HepG2 (cell line): ENCODE measurements at regions not wholly inside any gene's neighbourhood (a gene's known extent, or its start where the extent isn't known, plus 50 kb on each side); places are given as distances from the start of the nearest gene placed in this dataset.

Source experiments
- ATAC-seq: fragments of 200-7000 bp; cut with Tn5 transposase; 3 replicates; pipeline ENCODE4 v1.9.1; 2020; ENCODE audit warnings: mild to moderate bottlenecking, moderate library complexity
- BruUV-seq: library from RNA; stranded (reverse); fragments of 400-500 nt; replicated peaks from 2 replicates; lab custom pipeline; 2021; lab: Mats Ljungman, UMichigan
- CTCF ChIA-PET: fragments of 300-600 bp; formaldehyde crosslinking; extraction: SDS; loops from one replicate; lab custom pipeline; 2021; ENCODE audit warnings: low total read pairs, inconsistent platforms, low intra/inter-chr PET ratio; lab: Yijun Ruan, JAX
- POLR2A ChIA-PET: fragments of 350-600 bp; sonication (Branson Sonifier 250); formaldehyde crosslinking; loops from one replicate; lab custom pipeline; 2020; ENCODE audit warnings: antibody characterized with exemption, inconsistent platforms; lab: Yijun Ruan, JAX
- DNase-seq: peaks from one replicate; pipeline ENCODE4 v3.0.0-alpha.2; 2015; ENCODE audit warnings: low spot score
- FAIRE-seq: peaks from 3 replicates; lab custom pipeline; 2011; peaks lifted over from hg19 to GRCh38; lab: Jason Lieb, UNC
- H2AFZ ChIP-seq: one replicate; pipeline ENCODE4 v1.6.1; 2011; ENCODE audit warnings: low read length, inconsistent platforms
- H3K27ac ChIP-seq: fragments of 300-600 bp; 3 replicates; pipeline ENCODE4 v1.8.0; 2011; ENCODE audit warnings: mixed run types, mild to moderate bottlenecking, mixed read lengths, low read length, inconsistent platforms; ENCODE audit not compliant: insufficient read depth; ENCODE audit errors: extremely low read length
- H3K27me3 ChIP-seq, 2 experiments: fragments of 200-600 bp in 1 of 2; 2 replicates in 1 of 2; 3 replicates in 1 of 2; pipeline versions ENCODE4 v1.6.0 to v1.8.0; 2011; ENCODE audit warnings: low read length in 2 of 2, mild to moderate bottlenecking in 2 of 2, moderate library complexity in 2 of 2, inconsistent platforms in 1 of 2; ENCODE audit not compliant: insufficient read depth in 2 of 2, control insufficient read depth in 1 of 2
- H3K36me3 ChIP-seq, 2 experiments: fragments of 200-600 bp in 1 of 2; replicated peaks in 1 of 2; 2 replicates in 1 of 2; 3 replicates in 1 of 2; pipeline versions ENCODE4 v1.5.1 to v1.8.0; 2011; ENCODE audit warnings: low read length in 2 of 2, inconsistent platforms in 1 of 2; ENCODE audit not compliant: insufficient read depth in 2 of 2, control insufficient read depth in 1 of 2
- H3K4me1 ChIP-seq: 2 replicates; pipeline ENCODE4 v1.5.1; 2012; ENCODE audit warnings: low read length, inconsistent platforms; ENCODE audit not compliant: insufficient read depth
- H3K4me2 ChIP-seq: 2 replicates; pipeline ENCODE4 v1.6.0; 2011; ENCODE audit warnings: low read depth, low read length, inconsistent platforms
- H3K4me3 ChIP-seq, 3 experiments: fragments of 200-600 bp in 1 of 3; sonication (generic), shearing (Covaris generic) in 1 of 3; replicated peaks in 1 of 3; 2 replicates each; pipeline ENCODE4 v1.5.1; 2011 to 2016; ENCODE audit warnings: low read length in 3 of 3, inconsistent platforms in 2 of 3, low read depth in 2 of 3, mild to moderate bottlenecking in 2 of 3, control low read depth in 1 of 3, mixed read lengths in 1 of 3; ENCODE audit not compliant: insufficient read depth in 1 of 3
- H3K79me2 ChIP-seq: one replicate; pipeline ENCODE4 v1.6.1; 2011; ENCODE audit warnings: low read length, inconsistent platforms; ENCODE audit not compliant: insufficient read depth
- H3K9ac ChIP-seq: 2 replicates; pipeline ENCODE4 v1.6.0; 2011; ENCODE audit warnings: mild to moderate bottlenecking, low read depth, low read length, inconsistent platforms; ENCODE audit not compliant: insufficient read depth
- H3K9me3 ChIP-seq: 2 replicates; pipeline ENCODE4 v1.5.1; 2012; ENCODE audit warnings: mild to moderate bottlenecking, low read length
- H4K20me1 ChIP-seq: 2 replicates; pipeline ENCODE4 v1.6.0; 2011; ENCODE audit warnings: inconsistent platforms, mild to moderate bottlenecking, low read length, moderate library complexity; ENCODE audit not compliant: insufficient read depth
- CC2D1A ChIP-seq: sonication (generic); formaldehyde crosslinking; IDR thresholded peaks from 2 replicates; pipeline ENCODE4 v1.8.1; 2023; ENCODE audit warnings: mild to moderate bottlenecking, missing genetic modification reagents
- DR1 ChIP-seq: sonication (generic); formaldehyde crosslinking; IDR thresholded peaks from 2 replicates; pipeline ENCODE4 v1.8.0; 2021; ENCODE audit warnings: mild to moderate bottlenecking, missing genetic modification reagents, inconsistent platforms
- IKZF4 ChIP-seq: sonication (generic); formaldehyde crosslinking; IDR thresholded peaks from 2 replicates; pipeline ENCODE4 v1.5.1; 2020; ENCODE audit warnings: borderline replicate concordance, mild to moderate bottlenecking, low read depth, missing genetic modification reagents; ENCODE audit errors: not compliant biosample characterization
- MAF1 ChIP-seq: sonication (generic); formaldehyde crosslinking; IDR thresholded peaks from 2 replicates; pipeline ENCODE4 v1.5.0; 2020; ENCODE audit warnings: missing genetic modification reagents, borderline replicate concordance
- MED13 ChIP-seq: sonication (generic); formaldehyde crosslinking; IDR thresholded peaks from 2 replicates; pipeline ENCODE4 v1.5.0; 2020; ENCODE audit warnings: missing genetic modification reagents
- POLR2G ChIP-seq: fragments of 200-400 bp; formaldehyde crosslinking; IDR thresholded peaks from 2 replicates; pipeline ENCODE4 v1.6.1; 2018; ENCODE audit warnings: mild to moderate bottlenecking, low read depth, low read length, moderate library complexity
- REL ChIP-seq: sonication (generic); formaldehyde crosslinking; conservative IDR thresholded peaks from 2 replicates; pipeline ENCODE4 v1.8.0; 2022; ENCODE audit warnings: mild to moderate bottlenecking, missing genetic modification reagents, moderate library complexity
- SOX13 ChIP-seq, 3 experiments: fragments of 450-650 bp in 1 of 3; sonication (generic) in 1 of 3; formaldehyde crosslinking in 1 of 3; IDR thresholded peaks in 2 of 3; conservative IDR thresholded peaks in 1 of 3; 2 replicates each; pipeline versions ENCODE4 v1.5.0 to v1.6.1; 2016 to 2020; ENCODE audit warnings: antibody characterized with exemption in 1 of 3, mild to moderate bottlenecking in 1 of 3, missing compliant biosample characterization in 1 of 3, missing genetic modification reagents in 1 of 3, moderate library complexity in 1 of 3
- ZFP36 ChIP-seq: fragments of 150-350 bp; IDR thresholded peaks from 2 replicates; pipeline ENCODE4 v1.6.1; 2018; ENCODE audit warnings: borderline replicate concordance, low read length, low read depth; ENCODE audit not compliant: partially characterized antibody
- ZNF431 ChIP-seq: sonication (generic); formaldehyde crosslinking; IDR thresholded peaks from 2 replicates; pipeline ENCODE4 v1.9.0; 2022; ENCODE audit warnings: missing genetic modification reagents, low read depth, mild to moderate bottlenecking, borderline replicate concordance
- ZNF557 ChIP-seq: sonication (generic); formaldehyde crosslinking; IDR thresholded peaks from 2 replicates; pipeline ENCODE4 v1.4.0; 2020; ENCODE audit warnings: missing genetic modification reagents
- ZNF703 ChIP-seq: sonication (generic); formaldehyde crosslinking; IDR thresholded peaks from 2 replicates; pipeline ENCODE4 v1.5.1; 2020; ENCODE audit warnings: missing genetic modification reagents, mild to moderate bottlenecking, moderate library complexity, borderline replicate concordance
- WGBS: methylation state at CpG from one replicate; pipeline ENCODE4 v1.1.6; 2017; ENCODE audit warnings: low lambda C conversion rate; 5-methylcytosine and 5-hydroxymethylcytosine counted together
- in situ Hi-C: cut with HindIII; loops from 2 replicates; pipeline ENCODE4 v1.10.0; 2017; ENCODE audit warnings: low pct_unique_long_range_greater_than_20kb; ENCODE audit not compliant: extremely low pct_ligation_motif_present
- intact Hi-C: fragments of 100-400 bp; cut with micrococcal nuclease; formaldehyde crosslinking; loops from one replicate; pipeline ENCODE4 v1.10.0; 2022; ENCODE audit not compliant: unreplicated experiment

DNA sequence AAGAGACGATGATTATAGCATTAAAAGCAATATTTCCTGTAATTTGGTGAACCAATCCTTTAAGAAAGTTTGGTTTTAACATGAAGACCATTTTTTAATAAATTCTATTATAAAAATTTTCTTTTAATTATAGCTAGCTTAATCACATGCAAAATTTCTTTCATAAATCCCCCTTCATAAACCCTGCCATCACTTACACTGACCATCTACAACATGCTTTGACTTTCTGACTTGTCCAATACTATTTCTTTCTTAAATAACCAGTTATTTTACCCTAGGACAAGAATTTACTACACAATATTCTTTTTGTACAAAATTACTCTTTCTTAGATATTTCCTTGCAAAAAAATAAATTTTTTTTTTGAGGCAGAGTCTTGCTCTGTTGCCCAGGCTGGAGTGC, 1334.8 kb downstream of the CDH11 start:
- no peak overlapping the region for H3K4me3 ChIP-seq
- no peaks in the 10 kb centered on the region for H3K27me3 ChIP-seq
- BruUV-seq, result no TSS peak
- no peak overlapping the region for H2AFZ ChIP-seq
- no peak for FAIRE-seq
- H3K36me3 ChIP-seq, result no peaks in the 10 kb centered on the region
- DNase-seq, result no peak
- 7% methylated on average over 1 of the region's 1 CpG for WGBS
- ChIA-PET CTCF (no interaction called here), POLR2A (no interaction called here)
- intact Hi-C loops, result no loop called here
- no peak overlapping the region for H3K4me2 ChIP-seq
- peaks cover 92% of the 10 kb centered on the region for H3K9me3 ChIP-seq
- ATAC-seq, result no peak
- no peak overlapping the region for H3K9ac ChIP-seq
- TF ChIP-seq REL (CRISPR knock-in tag), result no peak
- no peak for TF ChIP-seq MED13 (CRISPR knock-in tag)
- no peak for TF ChIP-seq ZNF703
- TF ChIP-seq ZNF557, result no peak
- TF ChIP-seq SOX13 (IDR thresholded peaks at IDR 0.05), result no peak
- TF ChIP-seq SOX13 (CRISPR knock-in tag; conservative IDR thresholded peaks at IDR 0.05 in 1 of 2, IDR thresholded peaks at IDR 0.05 in 1 of 2), result no peak
- TF ChIP-seq CC2D1A, result no peak
- TF ChIP-seq ZFP36, result peak; percentile 79
- no peak for TF ChIP-seq IKZF4 (CRISPR knock-in tag)
- H4K20me1 ChIP-seq, result no peaks in the 10 kb centered on the region
- no peaks in the 10 kb centered on the region for H3K4me1 ChIP-seq
- in situ Hi-C loops, result no loop called here
- no peak overlapping the region for H3K27ac ChIP-seq
- H3K79me2 ChIP-seq, result no peaks in the 10 kb centered on the region

DNA sequence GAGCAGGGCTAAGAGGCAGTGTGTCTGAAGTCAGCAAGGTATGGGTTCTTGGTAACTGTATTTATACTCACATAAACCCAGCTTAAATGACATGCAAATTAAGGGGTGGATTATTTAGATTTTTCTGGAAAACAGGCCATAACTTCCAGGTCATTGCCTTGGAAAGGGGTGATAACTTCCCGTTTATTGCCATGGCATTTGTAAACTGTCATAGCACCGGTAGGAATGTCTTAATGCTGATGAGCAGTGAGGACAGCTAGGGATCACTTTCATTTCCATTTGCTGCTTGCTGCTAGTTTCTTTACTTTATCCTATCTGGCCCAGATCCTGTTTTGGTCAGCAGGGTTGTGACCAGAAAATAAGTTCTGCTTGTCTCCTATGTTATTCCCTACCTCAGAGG, 1336.7 kb downstream of the CDH11 start:
- POLR2A ChIA-PET, result no interaction called here

More for the DNA sequence above, 1336.7 kb downstream of the CDH11 start:
- no peak overlapping the region for H3K9ac ChIP-seq
- FAIRE-seq, result no peak
- CTCF ChIA-PET, result no interaction called here
- no peak overlapping the region for H3K4me2 ChIP-seq
- no peaks in the 10 kb centered on the region for H4K20me1 ChIP-seq
- 0% methylated on average over 2 of the region's 2 CpGs for WGBS
- H3K4me3 ChIP-seq, result no peak overlapping the region
- H2AFZ ChIP-seq, result no peak overlapping the region
- TF ChIP-seq POLR2G, result no peak
- no peak for TF ChIP-seq ZNF431 (CRISPR knock-in tag)
- TF ChIP-seq MAF1 (CRISPR knock-in tag), result no peak
- TF ChIP-seq DR1 (CRISPR knock-in tag), result no peak
- TF ChIP-seq, all 625 proteins: peak for 0
- ATAC-seq, result no peak
- Histone ChIP-seq H3K79me2 (no peaks in the 10 kb centered on the region), H3K36me3 (no peaks in the 10 kb centered on the region), H3K9me3 (peaks cover 91% of the 10 kb centered on the region), H3K27me3 (no peaks in the 10 kb centered on the region), H3K27ac (no peak overlapping the region), H3K4me1 (no peaks in the 10 kb centered on the region)
- intact Hi-C loops, result no loop called here
- no peak for DNase-seq
- BruUV-seq, result no TSS peak
- in situ Hi-C loops, result no loop called here
